H1 (cell line): ENCODE measurements at regions not wholly inside any gene's neighbourhood (a gene's known extent, or its start where the extent isn't known, plus 50 kb on each side); places are given as distances from the start of the nearest gene placed in this dataset.

Experiments used
- CTCF ChIA-PET: fragments of 300-600 bp; sonication (Branson Sonifier 250); formaldehyde crosslinking; loops from one replicate; lab custom pipeline; 2021; ENCODE audit not compliant: partially characterized antibody; lab: Charles Lee
- POLR2A ChIA-PET: fragments of 300-600 bp; sonication (Branson Sonifier 250); formaldehyde crosslinking; loops from one replicate; lab custom pipeline; 2021; ENCODE audit warnings: inconsistent platforms; ENCODE audit not compliant: partially characterized antibody; lab: Charles Lee
- DNase-seq, 2 experiments: peaks; one replicate each; pipeline versions ENCODE4 v3.0.0 to v3.0.0-alpha.2; 2010 to 2022; ENCODE audit warnings: low spot score in 2 of 2, low read depth in 1 of 2, mixed read lengths in 1 of 2
- FAIRE-seq: peaks from 2 replicates; lab custom pipeline; 2011; peaks lifted over from hg19 to GRCh38; lab: Jason Lieb, UNC
- H2AFZ ChIP-seq: 2 replicates; pipeline ENCODE4 v1.8.1; 2012; ENCODE audit warnings: low read length, inconsistent platforms
- H2AK5ac ChIP-seq: 2 replicates; pipeline ENCODE4 v1.6.1; 2013; ENCODE audit warnings: low read depth, low read length
- H2BK120ac ChIP-seq: replicated peaks from 2 replicates; pipeline ENCODE3; 2013; ENCODE audit warnings: low read depth, low read length, inconsistent platforms
- H2BK12ac ChIP-seq: 2 replicates; pipeline ENCODE4 v1.6.1; 2013; ENCODE audit warnings: low read depth, low read length
- H2BK15ac ChIP-seq: 2 replicates; pipeline ENCODE4 v1.6.1; 2013; ENCODE audit warnings: low read length
- H2BK20ac ChIP-seq: 2 replicates; pipeline ENCODE4 v1.6.1; 2013; ENCODE audit warnings: low read length
- H2BK5ac ChIP-seq: 2 replicates; pipeline ENCODE4 v1.6.1; 2013; ENCODE audit warnings: low read depth, low read length
- H3K14ac ChIP-seq: 2 replicates; pipeline ENCODE4 v1.6.1; 2013; ENCODE audit warnings: inconsistent platforms; ENCODE audit not compliant: insufficient read length
- H3K18ac ChIP-seq: 2 replicates; pipeline ENCODE4 v1.6.1; 2013; ENCODE audit warnings: low read length; ENCODE audit errors: extremely low read depth
- H3K23ac ChIP-seq: 2 replicates; pipeline ENCODE4 v1.6.1; 2013; ENCODE audit warnings: inconsistent platforms; ENCODE audit not compliant: insufficient read length
- H3K23me2 ChIP-seq: 2 replicates; pipeline ENCODE4 v1.6.1; 2013; ENCODE audit warnings: low read depth, low read length
- H3K27ac ChIP-seq: 2 replicates; pipeline ENCODE4 v1.6.1; 2011; ENCODE audit warnings: low read depth, low read length, inconsistent platforms
- H3K27me3 ChIP-seq, 4 experiments: replicated peaks in 1 of 4; 1 replicate in 1 of 4; 2 replicates in 3 of 4; pipeline versions ENCODE4 v1.6.1 to v1.8.1; 2011 to 2013; ENCODE audit warnings: low read length in 3 of 4, mild to moderate bottlenecking in 3 of 4, inconsistent platforms in 2 of 4, mixed read lengths in 2 of 4, moderate library complexity in 1 of 4; ENCODE audit not compliant: control insufficient read depth in 3 of 4, insufficient read depth in 3 of 4; ENCODE audit errors: extremely low read depth in 1 of 4
- H3K36me3 ChIP-seq, 4 experiments: 2 replicates each; pipeline versions ENCODE4 v1.6.1 to v1.8.1; 2011 to 2013; ENCODE audit warnings: mild to moderate bottlenecking in 4 of 4, low read length in 3 of 4, moderate library complexity in 2 of 4, control low read depth in 1 of 4, inconsistent platforms in 1 of 4; ENCODE audit not compliant: insufficient read depth in 4 of 4, control insufficient read depth in 2 of 4
- H3K4ac ChIP-seq: replicated peaks from 2 replicates; pipeline ENCODE3; 2013; ENCODE audit warnings: low read length, low read depth, mixed read lengths, inconsistent platforms; ENCODE audit not compliant: insufficient read length
- H3K4me1 ChIP-seq, 4 experiments: replicated peaks in 1 of 4; 1 replicate in 1 of 4; 2 replicates in 3 of 4; pipeline versions ENCODE4 v1.6.1 to v1.8.1; 2011 to 2013; ENCODE audit warnings: low read length in 3 of 4, inconsistent platforms in 2 of 4, mixed read lengths in 1 of 4; ENCODE audit not compliant: insufficient read depth in 4 of 4, control insufficient read depth in 3 of 4
- H3K4me2 ChIP-seq, 2 experiments: 2 replicates each; pipeline versions ENCODE4 v1.6.1 to v1.8.1; 2011 to 2013; ENCODE audit warnings: low read depth in 2 of 2, low read length in 2 of 2, control low read depth in 1 of 2, inconsistent platforms in 1 of 2, mild to moderate bottlenecking in 1 of 2; ENCODE audit not compliant: insufficient read depth in 1 of 2
- H3K4me3 ChIP-seq, 4 experiments: fragments of 200-600, 300-600 bp in 1 of 4; sonication (generic), shearing (Covaris generic), sonication (Bioruptor Twin) in 1 of 4; 2 replicates each; pipeline versions ENCODE4 v1.5.1 to v1.8.1; 2011 to 2016; ENCODE audit warnings: low read length in 4 of 4, low read depth in 3 of 4, control low read depth in 2 of 4, inconsistent platforms in 2 of 4, mild to moderate bottlenecking in 2 of 4, mixed read lengths in 1 of 4, moderate library complexity in 1 of 4; ENCODE audit not compliant: insufficient read depth in 2 of 4; ENCODE audit errors: extremely low read depth in 1 of 4
- H3K56ac ChIP-seq: replicated peaks from 2 replicates; pipeline ENCODE3; 2013; ENCODE audit warnings: low read depth, mild to moderate bottlenecking, mixed read lengths, low read length, inconsistent platforms; ENCODE audit not compliant: insufficient read length
- H3K79me1 ChIP-seq: 2 replicates; pipeline ENCODE4 v1.6.1; 2013; ENCODE audit warnings: low read depth, low read length, control low read depth
- H3K79me2 ChIP-seq, 2 experiments: 2 replicates each; pipeline versions ENCODE4 v1.6.1 to v1.8.1; 2012 to 2013; ENCODE audit warnings: low read length in 2 of 2, mild to moderate bottlenecking in 2 of 2, inconsistent platforms in 1 of 2; ENCODE audit not compliant: insufficient read depth in 2 of 2, control insufficient read depth in 1 of 2
- H3K9ac ChIP-seq, 4 experiments: replicated peaks in 1 of 4; 1 replicate in 1 of 4; 2 replicates in 3 of 4; pipeline versions ENCODE4 v1.6.1 to v1.8.1; 2011 to 2013; ENCODE audit warnings: low read depth in 3 of 4, low read length in 3 of 4, control low read depth in 2 of 4, mild to moderate bottlenecking in 2 of 4, moderate library complexity in 2 of 4, inconsistent platforms in 1 of 4; ENCODE audit errors: extremely low read depth in 1 of 4
- H3K9me3 ChIP-seq, 2 experiments: 2 replicates each; pipeline versions ENCODE4 v1.6.1 to v1.8.1; 2012 to 2013; ENCODE audit warnings: mild to moderate bottlenecking in 2 of 2, moderate library complexity in 2 of 2, control low read depth in 1 of 2, inconsistent platforms in 1 of 2, low read depth in 1 of 2, low read length in 1 of 2, mixed read lengths in 1 of 2; ENCODE audit not compliant: insufficient read depth in 2 of 2
- H4K20me1 ChIP-seq, 2 experiments: replicated peaks in 1 of 2; 2 replicates each; pipeline versions ENCODE3 to v1.8.1; 2011 to 2013; ENCODE audit warnings: inconsistent platforms in 2 of 2, low read length in 2 of 2, mild to moderate bottlenecking in 1 of 2; ENCODE audit not compliant: insufficient read depth in 2 of 2, control insufficient read depth in 1 of 2
- H4K5ac ChIP-seq: 2 replicates; pipeline ENCODE4 v1.6.1; 2013; ENCODE audit warnings: low read length, low read depth, mixed read lengths, inconsistent platforms; ENCODE audit not compliant: insufficient read length
- H4K8ac ChIP-seq: 2 replicates; pipeline ENCODE4 v1.8.0; 2013; ENCODE audit warnings: mild to moderate bottlenecking, moderate library complexity, low read length, inconsistent platforms; ENCODE audit not compliant: insufficient read depth; ENCODE audit errors: extremely low read depth
- H4K91ac ChIP-seq: replicated peaks from 2 replicates; pipeline ENCODE3; 2013; ENCODE audit warnings: low read length, mixed read lengths, inconsistent platforms; ENCODE audit not compliant: insufficient read length
- SIRT6 ChIP-seq: IDR thresholded peaks from one replicate; pipeline ENCODE4 v1.7.1; 2012; ENCODE audit warnings: low read length, inconsistent platforms
- WGBS, 2 experiments: shearing (Covaris generic) in 1 of 2; methylation state at CpG; one replicate each; pipeline versions ENCODE4 v1.1.6 to v1.1.7; 2013 to 2015; ENCODE audit warnings: low lambda C conversion rate in 2 of 2, mixed read lengths in 2 of 2, inconsistent platforms in 1 of 2, low coverage in 1 of 2, missing lambda C conversion rate in 1 of 2; ENCODE audit not compliant: insufficient replicate concordance in 2 of 2, insufficient coverage in 1 of 2, insufficient read length in 1 of 2; ENCODE audit errors: extremely low coverage in 1 of 2, missing lambda C conversion rate in 1 of 2; 5-methylcytosine and 5-hydroxymethylcytosine counted together

GRCh38 chr4:120291541-120291940, 224.9 kb upstream of the MAD2L1 start:
- no peak overlapping the region for H3K18ac ChIP-seq
- whole genome bisulfite sequencing, 2 experiments = 86% methylated on average over 7 of the region's 7 CpGs; no CpG with 5 or more reads in 1 of the 2 experiments
- no peaks in the 10 kb centered on the region for H3K79me2 ChIP-seq
- TF ChIP-seq SIRT6 = no peak
- H2AFZ ChIP-seq = no peak overlapping the region
- H3K4ac ChIP-seq = no peak overlapping the region
- H2BK5ac ChIP-seq = no peak overlapping the region
- H3K23ac ChIP-seq = no peak overlapping the region
- H4K5ac ChIP-seq = no peak overlapping the region
- H2AK5ac ChIP-seq = no peak overlapping the region
- no peak overlapping the region for H2BK20ac ChIP-seq
- FAIRE-seq (no peak), DNase-seq (no peak)
- H2BK15ac ChIP-seq = no peak overlapping the region
- POLR2A ChIA-PET = no interaction called here
- no peaks in the 10 kb centered on the region for H3K27me3 ChIP-seq
- H4K20me1 ChIP-seq = no peaks in the 10 kb centered on the region
- no peaks in the 10 kb centered on the region for H3K79me1 ChIP-seq
- H3K4me3 ChIP-seq = no peak overlapping the region
- H3K9me3 ChIP-seq = no peaks in the 10 kb centered on the region
- H2BK120ac ChIP-seq = no peak overlapping the region
- no peaks in the 10 kb centered on the region for H3K36me3 ChIP-seq
- H3K56ac ChIP-seq = no peak overlapping the region
- no peak overlapping the region for H3K27ac ChIP-seq
- no peak overlapping the region for H4K8ac ChIP-seq
- no peaks in the 10 kb centered on the region for H3K4me1 ChIP-seq
- no peak overlapping the region for H4K91ac ChIP-seq
- H2BK12ac ChIP-seq = no peak overlapping the region
- H3K23me2 ChIP-seq = no peaks in the 10 kb centered on the region
- no peak overlapping the region for H3K14ac ChIP-seq
- H3K4me2 ChIP-seq = no peak overlapping the region
- H3K9ac ChIP-seq = no peak overlapping the region
- CTCF ChIA-PET = interaction anchor here (0.7 kb wide), 1 partner anchor 663 kb away, joined by 3 read pairs; the partner anchor contains the start of gene PDE5A
